Neural progenitor cell (in vitro differentiated cells): ENCODE measurements at regions not wholly inside any gene's neighbourhood (a gene's known extent, or its start where the extent isn't known, plus 50 kb on each side); places are given as distances from the start of the nearest gene placed in this dataset.
"Not testable (repeated sequence)": the region's sequence is repeated elsewhere in the genome, so short reads cannot be mapped to it uniquely, and the experiment has no call there.

Experiments
- EZH2phosphoT487 ChIP-seq: fragments of 200-600 bp; sonication (generic); IDR thresholded peaks from 2 replicates; pipeline ENCODE4 v1.6.1; 2017; ENCODE audit warnings: antibody characterized with exemption
- TF ChIP-seq, protein P1 (sequence below): fragments of 200-600 bp; sonication (generic); IDR thresholded peaks from 2 replicates; pipeline ENCODE4 v1.5.1; 2017; ENCODE audit warnings: antibody characterized with exemption, mild to moderate bottlenecking

DNA sequence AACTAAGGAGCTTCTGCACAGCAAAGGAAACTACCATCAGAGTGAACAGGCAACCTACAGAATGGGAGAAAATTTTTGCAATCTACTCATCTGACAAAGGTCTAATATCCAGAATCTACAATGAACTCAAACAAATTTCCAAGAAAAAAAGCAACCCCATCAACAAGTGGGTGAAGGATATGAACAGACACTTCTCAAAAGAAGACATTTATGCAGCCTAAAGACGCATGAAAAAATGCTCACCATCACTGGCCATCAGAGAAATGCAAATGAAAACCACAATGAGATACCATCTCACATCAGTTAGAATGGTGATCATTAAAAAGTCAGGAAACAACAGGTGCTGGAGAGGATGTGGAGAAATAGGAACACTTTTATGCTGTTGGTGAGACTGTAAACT lies 170.1 kb upstream of the MTMR8 start:
- TF ChIP-seq, protein P1, sequence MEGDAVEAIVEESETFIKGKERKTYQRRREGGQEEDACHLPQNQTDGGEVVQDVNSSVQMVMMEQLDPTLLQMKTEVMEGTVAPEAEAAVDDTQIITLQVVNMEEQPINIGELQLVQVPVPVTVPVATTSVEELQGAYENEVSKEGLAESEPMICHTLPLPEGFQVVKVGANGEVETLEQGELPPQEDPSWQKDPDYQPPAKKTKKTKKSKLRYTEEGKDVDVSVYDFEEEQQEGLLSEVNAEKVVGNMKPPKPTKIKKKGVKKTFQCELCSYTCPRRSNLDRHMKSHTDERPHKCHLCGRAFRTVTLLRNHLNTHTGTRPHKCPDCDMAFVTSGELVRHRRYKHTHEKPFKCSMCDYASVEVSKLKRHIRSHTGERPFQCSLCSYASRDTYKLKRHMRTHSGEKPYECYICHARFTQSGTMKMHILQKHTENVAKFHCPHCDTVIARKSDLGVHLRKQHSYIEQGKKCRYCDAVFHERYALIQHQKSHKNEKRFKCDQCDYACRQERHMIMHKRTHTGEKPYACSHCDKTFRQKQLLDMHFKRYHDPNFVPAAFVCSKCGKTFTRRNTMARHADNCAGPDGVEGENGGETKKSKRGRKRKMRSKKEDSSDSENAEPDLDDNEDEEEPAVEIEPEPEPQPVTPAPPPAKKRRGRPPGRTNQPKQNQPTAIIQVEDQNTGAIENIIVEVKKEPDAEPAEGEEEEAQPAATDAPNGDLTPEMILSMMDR, result not testable (repeated sequence)
- TF ChIP-seq EZH2phosphoT487, result not testable (repeated sequence)
